Mesenchymal stem cell (in vitro differentiated cells and primary cell): ENCODE measurements at regions not wholly inside any gene's neighbourhood (a gene's known extent, or its start where the extent isn't known, plus 50 kb on each side); places are given as distances from the start of the nearest gene placed in this dataset.
"Not testable (repeated sequence)": the region's sequence is repeated elsewhere in the genome, so short reads cannot be mapped to it uniquely, and the experiment has no call there.

Experiments
- DNase-seq: peaks from one replicate; pipeline ENCODE4 v3.0.0-alpha.2; 2013
- H2AFZ ChIP-seq: one replicate; pipeline ENCODE4 v1.6.1; 2013; ENCODE audit warnings: low read depth, mild to moderate bottlenecking, control low read depth, inconsistent platforms, low read length, moderate library complexity
- H2AK5ac ChIP-seq: 2 replicates; pipeline ENCODE4 v1.6.1; 2013; ENCODE audit warnings: low read length, moderate library complexity, mild to moderate bottlenecking, inconsistent platforms; ENCODE audit not compliant: severe bottlenecking
- H2BK120ac ChIP-seq: one replicate; pipeline ENCODE4 v1.6.1; 2013; ENCODE audit warnings: low read depth, mild to moderate bottlenecking, inconsistent platforms, low read length, moderate library complexity
- H2BK12ac ChIP-seq, 2 experiments: one replicate each; pipeline ENCODE4 v1.6.1; 2013; ENCODE audit warnings: inconsistent platforms in 2 of 2, low read length in 2 of 2, mild to moderate bottlenecking in 2 of 2, moderate library complexity in 2 of 2, control low read depth in 1 of 2
- H2BK15ac ChIP-seq: one replicate; pipeline ENCODE4 v1.6.1; 2013; ENCODE audit warnings: mild to moderate bottlenecking, low read depth, inconsistent platforms; ENCODE audit not compliant: poor library complexity, severe bottlenecking
- H2BK5ac ChIP-seq: 2 replicates; pipeline ENCODE4 v1.6.1; 2013; ENCODE audit warnings: low read depth, mild to moderate bottlenecking, low read length, control low read depth, inconsistent platforms; ENCODE audit not compliant: poor library complexity, severe bottlenecking
- H3K14ac ChIP-seq, 2 experiments: one replicate each; pipeline ENCODE4 v1.6.1; 2013; ENCODE audit warnings: inconsistent platforms in 2 of 2, low read length in 2 of 2, control low read depth in 1 of 2, mild to moderate bottlenecking in 1 of 2, moderate library complexity in 1 of 2
- H3K18ac ChIP-seq, 2 experiments: one replicate each; pipeline ENCODE4 v1.6.1; 2013; ENCODE audit warnings: inconsistent platforms in 2 of 2, low read length in 2 of 2, control low read depth in 1 of 2, low read depth in 1 of 2, mild to moderate bottlenecking in 1 of 2
- H3K23ac ChIP-seq, 2 experiments: one replicate each; pipeline ENCODE4 v1.6.1; 2013; ENCODE audit warnings: inconsistent platforms in 2 of 2, low read length in 2 of 2, mild to moderate bottlenecking in 2 of 2, moderate library complexity in 2 of 2, control low read depth in 1 of 2
- H3K27ac ChIP-seq: 2 replicates; pipeline ENCODE4 v1.5.1; 2013; ENCODE audit warnings: mild to moderate bottlenecking, moderate library complexity, low read length, control low read depth, inconsistent platforms; ENCODE audit not compliant: poor library complexity, severe bottlenecking
- H3K27me3 ChIP-seq, 2 experiments: 2 replicates each; pipeline versions ENCODE4 v1.6.1 to v1.7.0; 2013; ENCODE audit warnings: low read length in 2 of 2, mild to moderate bottlenecking in 2 of 2, moderate library complexity in 2 of 2, control low read depth in 1 of 2, inconsistent platforms in 1 of 2; ENCODE audit not compliant: control insufficient read depth in 1 of 2, insufficient read depth in 1 of 2
- H3K36me3 ChIP-seq, 2 experiments: 2 replicates each; pipeline versions ENCODE4 v1.6.1 to v1.7.0; 2013; ENCODE audit warnings: low read length in 2 of 2, control low read depth in 1 of 2, inconsistent platforms in 1 of 2, low read depth in 1 of 2, mild to moderate bottlenecking in 1 of 2; ENCODE audit not compliant: insufficient read depth in 2 of 2, control insufficient read depth in 1 of 2
- H3K4ac ChIP-seq, 2 experiments: one replicate each; pipeline ENCODE4 v1.6.1; 2013; ENCODE audit warnings: inconsistent platforms in 2 of 2, low read length in 2 of 2, mild to moderate bottlenecking in 2 of 2, moderate library complexity in 2 of 2, control low read depth in 1 of 2, low read depth in 1 of 2
- H3K4me1 ChIP-seq: 2 replicates; pipeline ENCODE4 v1.6.1; 2013; ENCODE audit warnings: low read depth, low read length, control low read depth; ENCODE audit not compliant: control insufficient read depth, insufficient read depth
- H3K4me2 ChIP-seq: 2 replicates; pipeline ENCODE4 v1.6.1; 2013; ENCODE audit warnings: low read length, mild to moderate bottlenecking, inconsistent platforms; ENCODE audit not compliant: poor library complexity, severe bottlenecking
- H3K4me3 ChIP-seq, 2 experiments: 2 replicates each; pipeline versions ENCODE4 v1.5.1 to v1.7.0; 2013; ENCODE audit warnings: low read length in 2 of 2, mild to moderate bottlenecking in 2 of 2, control low read depth in 1 of 2, low read depth in 1 of 2; ENCODE audit not compliant: insufficient read depth in 1 of 2
- H3K79me1 ChIP-seq: replicated peaks from 2 replicates; pipeline ENCODE4 v1.6.1; 2013; ENCODE audit warnings: mild to moderate bottlenecking, control low read depth, low read length, inconsistent platforms; ENCODE audit not compliant: poor library complexity, severe bottlenecking
- H3K9ac ChIP-seq: 2 replicates; pipeline ENCODE4 v1.7.0; 2013; ENCODE audit warnings: mild to moderate bottlenecking, low read length, moderate library complexity
- H3K9me3 ChIP-seq: 2 replicates; pipeline ENCODE4 v1.7.0; 2013; ENCODE audit warnings: mild to moderate bottlenecking, low read length; ENCODE audit not compliant: control insufficient read depth
- H4K8ac ChIP-seq: one replicate; pipeline ENCODE4 v1.6.1; 2013; ENCODE audit warnings: inconsistent platforms, mild to moderate bottlenecking, low read length, moderate library complexity
- H4K91ac ChIP-seq: one replicate; pipeline ENCODE4 v1.6.1; 2013; ENCODE audit warnings: mild to moderate bottlenecking, low read length, inconsistent platforms
- WGBS: methylation state at CpG from one replicate; pipeline ENCODE4 v1.1.7; 2013; ENCODE audit warnings: mixed read lengths; 5-methylcytosine and 5-hydroxymethylcytosine counted together

DNA sequence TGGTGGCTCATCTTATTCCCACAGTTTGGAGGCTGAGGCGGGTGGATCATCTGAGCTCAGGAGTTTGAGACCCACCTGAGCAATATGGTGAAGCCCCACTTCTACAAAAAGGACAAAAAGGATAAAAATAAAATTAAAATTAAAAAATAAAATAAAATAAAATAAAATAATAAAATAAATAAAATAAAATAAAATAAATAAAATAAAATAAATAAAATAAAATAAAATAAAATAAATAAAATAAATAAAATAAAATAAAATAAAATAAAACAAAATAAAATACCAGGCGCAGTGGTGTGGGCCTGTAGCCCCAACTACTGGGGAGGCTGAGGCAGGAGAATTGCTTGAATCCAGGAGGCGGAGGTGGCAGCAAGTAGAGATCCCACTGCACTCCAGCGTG is 1307.3 kb downstream of the PCDH9 start:
- WGBS, result 98% methylated on average over 4 of the region's 4 CpGs
- not testable (repeated sequence) for H3K36me3 ChIP-seq, H2BK5ac ChIP-seq

GRCh38 chr13:65921933-65922332 is 1308.2 kb downstream of the PCDH9 start:
- Histone ChIP-seq H2BK5ac (no peak overlapping the region), H2AFZ (no peak overlapping the region), H2BK12ac (no peak overlapping the region), H3K27me3 (no peaks in the 10 kb centered on the region), H3K36me3 (no peaks in the 10 kb centered on the region), H3K4me2 (no peak overlapping the region), H3K4me1 (no peaks in the 10 kb centered on the region), H3K14ac (no peak overlapping the region), H2BK120ac (no peak overlapping the region), H3K9ac (no peak overlapping the region), H3K4ac (no peak overlapping the region), H3K18ac (no peak overlapping the region), H3K27ac (no peak overlapping the region), H3K4me3 (no peak overlapping the region), H2AK5ac (no peak overlapping the region), H3K23ac (no peak overlapping the region), H4K8ac (no peak overlapping the region), H2BK15ac (no peak overlapping the region), H4K91ac (no peak overlapping the region), H3K9me3 (no peaks in the 10 kb centered on the region), H3K79me1 (no peaks in the 10 kb centered on the region)
- 100% methylated on average over 1 of the region's 2 CpGs for WGBS
- DNase-seq, result no peak

More for the DNA sequence above, 1307.3 kb downstream of the PCDH9 start:
- not testable (repeated sequence) for H3K9ac ChIP-seq, H3K4me2 ChIP-seq, H2AK5ac ChIP-seq, H3K9me3 ChIP-seq, H3K18ac ChIP-seq, H3K4ac ChIP-seq, H3K79me1 ChIP-seq, H2AFZ ChIP-seq, H3K4me3 ChIP-seq, H3K14ac ChIP-seq, H2BK120ac ChIP-seq, H2BK15ac ChIP-seq, H3K27ac ChIP-seq, H3K23ac ChIP-seq, H4K8ac ChIP-seq, H3K27me3 ChIP-seq, H2BK12ac ChIP-seq, DNase-seq, H3K4me1 ChIP-seq, H4K91ac ChIP-seq

- DNase-seq, result no peak
- peaks cover 1% of the 10 kb centered on the region for H3K4me1 ChIP-seq
- H4K91ac ChIP-seq, result no peak overlapping the region
- no peak overlapping the region for H3K9ac ChIP-seq
- no peak overlapping the region for H3K4ac ChIP-seq
- H3K79me1 ChIP-seq, result no peaks in the 10 kb centered on the region
- no peak overlapping the region for H2BK15ac ChIP-seq
- no peak overlapping the region for H3K18ac ChIP-seq
- H2AK5ac ChIP-seq, result no peak overlapping the region
- no peaks in the 10 kb centered on the region for H3K9me3 ChIP-seq
- H3K36me3 ChIP-seq, result no peaks in the 10 kb centered on the region
- H2AFZ ChIP-seq, result no peak overlapping the region
- no peak overlapping the region for H2BK120ac ChIP-seq
- no peak overlapping the region for H2BK5ac ChIP-seq
- H3K4me3 ChIP-seq, result no peak overlapping the region
- no peak overlapping the region for H3K23ac ChIP-seq
- H3K27ac ChIP-seq, result no peak overlapping the region
- no peak overlapping the region for H3K14ac ChIP-seq
- no peak overlapping the region for H3K4me2 ChIP-seq
- no peak overlapping the region for H2BK12ac ChIP-seq
- H3K27me3 ChIP-seq, result no peaks in the 10 kb centered on the region
- WGBS, result 83% methylated on average over 3 of the region's 3 CpGs
- no peak overlapping the region for H4K8ac ChIP-seq
These were observed 1312.4 kb downstream of the PCDH9 start for GRCh38 chr13:65917731-65918130.

GRCh38 chr13:65915195-65915594 is 1314.9 kb downstream of the PCDH9 start:
- H2BK15ac ChIP-seq, result no peak overlapping the region
- no peak overlapping the region for H2AFZ ChIP-seq
- no peaks in the 10 kb centered on the region for H3K27me3 ChIP-seq
- H3K36me3 ChIP-seq, result no peaks in the 10 kb centered on the region
- H2BK120ac ChIP-seq, result no peak overlapping the region
- H3K79me1 ChIP-seq, result no peaks in the 10 kb centered on the region
- peak overlapping the region; percentile 21 to 43 for H3K18ac ChIP-seq
- no CpG with 5 or more reads among the region's 1 CpG for WGBS
- H4K8ac ChIP-seq, result no peak overlapping the region
- H3K23ac ChIP-seq, result no peak overlapping the region
- no peak overlapping the region for H3K4me2 ChIP-seq
- H3K4me1 ChIP-seq, result peaks cover 1% of the 10 kb centered on the region
- no peak overlapping the region for H2AK5ac ChIP-seq
- H3K9me3 ChIP-seq, result no peaks in the 10 kb centered on the region
- no peak overlapping the region for H3K4me3 ChIP-seq
- no peak for DNase-seq
- H3K4ac ChIP-seq, result no peak overlapping the region
- H2BK5ac ChIP-seq, result no peak overlapping the region
- H3K14ac ChIP-seq, result no peak overlapping the region
- no peak overlapping the region for H3K9ac ChIP-seq
- peak overlapping the region; percentile 53 for H3K27ac ChIP-seq
- H2BK12ac ChIP-seq, result no peak overlapping the region
- no peak overlapping the region for H4K91ac ChIP-seq
